Lung (tissue), 11 donors: ENCODE measurements at regions not wholly inside any gene's neighbourhood (a gene's known extent, or its start where the extent isn't known, plus 50 kb on each side); places are given as distances from the start of the nearest gene placed in this dataset.
A peak's percentile ranks its signal among the peaks of the same experiment; 100 is the strongest.

ENCODE experiments used
- ATAC-seq: fragments of 200-7000 bp; cut with Tn5 transposase; one replicate; pipeline ENCODE4 v1.9.1; 2020; ENCODE audit warnings: moderate number of reproducible peaks; ENCODE audit not compliant: insufficient read depth, low FRiP score
- DNase-seq, 3 donors: peaks; one replicate each; pipeline ENCODE4 v3.0.0-alpha.2; 2013 to 2017
- H3K27ac ChIP-seq, 2 donors: one replicate each; pipeline ENCODE4 v1.5.1; 2013; ENCODE audit warnings: mild to moderate bottlenecking in 2 of 2, moderate library complexity in 2 of 2, control low read depth in 1 of 2, inconsistent platforms in 1 of 2, low read depth in 1 of 2, low read length in 1 of 2
- H3K27me3 ChIP-seq, 3 donors: one replicate each; pipeline ENCODE4 v1.5.1; 2013; ENCODE audit warnings: low read length in 2 of 3; ENCODE audit not compliant: control insufficient read depth in 3 of 3, insufficient read depth in 3 of 3
- H3K36me3 ChIP-seq, 4 donors: one replicate each; pipeline ENCODE4 v1.5.1; 2013; ENCODE audit warnings: low read length in 4 of 4, mild to moderate bottlenecking in 1 of 4, moderate library complexity in 1 of 4; ENCODE audit not compliant: control insufficient read depth in 4 of 4, insufficient read depth in 4 of 4
- H3K4me1 ChIP-seq, 5 donors: one replicate each; pipeline ENCODE4 v1.5.1; 2013; ENCODE audit warnings: low read length in 5 of 5, mild to moderate bottlenecking in 2 of 5, moderate library complexity in 1 of 5; ENCODE audit not compliant: control insufficient read depth in 5 of 5, insufficient read depth in 5 of 5
- H3K4me3 ChIP-seq: one replicate; pipeline ENCODE4 v1.5.1; 2013; ENCODE audit warnings: mild to moderate bottlenecking, control low read depth, moderate library complexity
- H3K9ac ChIP-seq, 2 donors: one replicate each; pipeline ENCODE4 v1.5.1; 2013; ENCODE audit warnings: low read length in 2 of 2, control low read depth in 1 of 2; ENCODE audit not compliant: insufficient read depth in 1 of 2
- H3K9me3 ChIP-seq, 4 donors: one replicate each; pipeline ENCODE4 v1.5.1; 2013; ENCODE audit warnings: low read length in 3 of 4, mild to moderate bottlenecking in 1 of 4, moderate library complexity in 1 of 4; ENCODE audit not compliant: control insufficient read depth in 4 of 4, insufficient read depth in 3 of 4
- WGBS, 2 donors: extraction: QIAGEN DNeasy Blood & Tissue Kit; methylation state at CpG; one replicate each; pipeline ENCODE4 v1.1.7; 2013; 5-methylcytosine and 5-hydroxymethylcytosine counted together
- TF ChIP-seq, protein P1 (sequence below): IDR thresholded peaks from 2 replicates; pipeline ENCODE4 v1.5.1; 2012; ENCODE audit warnings: mild to moderate bottlenecking; ENCODE audit errors: control extremely low read depth, extremely low read depth
- donor health status: control.
- donor health status: control.
- donor health status: Bipolar disorder and iron deficiency.
- donor health status: healthy.
- donor health status: DM: yes; HTN: yes; CAD: no.

DNA sequence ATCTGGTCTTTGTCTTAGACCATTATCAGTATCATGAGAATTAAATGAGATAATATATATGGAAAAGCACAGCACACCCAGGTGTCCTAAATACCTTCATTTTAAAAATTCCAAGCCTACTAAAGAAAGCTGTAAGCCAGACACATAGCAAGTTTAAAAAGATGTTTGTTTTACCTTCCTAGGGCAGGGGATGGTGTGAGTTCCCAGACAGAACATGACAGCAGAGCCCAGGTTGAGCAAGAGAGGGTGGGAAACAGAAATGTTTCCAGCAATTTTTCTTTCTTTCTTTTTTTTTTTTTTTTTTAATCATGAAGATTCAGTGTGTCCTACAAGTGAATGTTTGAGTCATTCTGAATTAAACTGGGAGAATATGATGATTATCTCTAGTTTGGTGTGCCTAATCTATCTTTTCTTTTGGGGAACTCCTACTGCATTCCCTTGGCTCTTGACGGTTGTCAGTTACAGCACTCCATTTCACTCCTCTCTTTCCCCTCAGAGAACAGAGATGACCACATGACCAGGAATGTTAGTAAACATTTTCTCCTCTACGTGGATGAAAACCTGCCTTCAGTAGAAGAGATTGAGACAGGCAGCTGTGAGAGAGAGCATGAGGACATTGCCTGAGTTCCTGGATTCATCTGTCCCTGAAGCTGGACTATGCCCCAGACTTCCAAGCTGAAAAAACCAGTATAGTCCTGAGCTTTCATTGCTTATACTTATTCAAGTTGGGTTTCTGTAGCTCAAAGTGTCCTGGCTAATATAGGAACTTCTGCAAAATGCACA lies 54.5 kb upstream of the ARL14 start:
- no peak overlapping the region for H3K27ac ChIP-seq
- H3K27me3 ChIP-seq = no peaks in the 10 kb centered on the region
- H3K36me3 ChIP-seq = no peaks in the 10 kb centered on the region
- TF ChIP-seq, protein P1, sequence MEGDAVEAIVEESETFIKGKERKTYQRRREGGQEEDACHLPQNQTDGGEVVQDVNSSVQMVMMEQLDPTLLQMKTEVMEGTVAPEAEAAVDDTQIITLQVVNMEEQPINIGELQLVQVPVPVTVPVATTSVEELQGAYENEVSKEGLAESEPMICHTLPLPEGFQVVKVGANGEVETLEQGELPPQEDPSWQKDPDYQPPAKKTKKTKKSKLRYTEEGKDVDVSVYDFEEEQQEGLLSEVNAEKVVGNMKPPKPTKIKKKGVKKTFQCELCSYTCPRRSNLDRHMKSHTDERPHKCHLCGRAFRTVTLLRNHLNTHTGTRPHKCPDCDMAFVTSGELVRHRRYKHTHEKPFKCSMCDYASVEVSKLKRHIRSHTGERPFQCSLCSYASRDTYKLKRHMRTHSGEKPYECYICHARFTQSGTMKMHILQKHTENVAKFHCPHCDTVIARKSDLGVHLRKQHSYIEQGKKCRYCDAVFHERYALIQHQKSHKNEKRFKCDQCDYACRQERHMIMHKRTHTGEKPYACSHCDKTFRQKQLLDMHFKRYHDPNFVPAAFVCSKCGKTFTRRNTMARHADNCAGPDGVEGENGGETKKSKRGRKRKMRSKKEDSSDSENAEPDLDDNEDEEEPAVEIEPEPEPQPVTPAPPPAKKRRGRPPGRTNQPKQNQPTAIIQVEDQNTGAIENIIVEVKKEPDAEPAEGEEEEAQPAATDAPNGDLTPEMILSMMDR = no peak
- H3K4me3 ChIP-seq = no peak overlapping the region
- H3K4me1 ChIP-seq = no peaks in the 10 kb centered on the region
- ATAC-seq (no peak), DNase-seq (no peak)
- WGBS, 2 donors = 56 to 68% methylated on average over 2 of the region's 2 CpGs
- H3K9me3 ChIP-seq = no peaks in the 10 kb centered on the region
- no peak overlapping the region for H3K9ac ChIP-seq

DNA sequence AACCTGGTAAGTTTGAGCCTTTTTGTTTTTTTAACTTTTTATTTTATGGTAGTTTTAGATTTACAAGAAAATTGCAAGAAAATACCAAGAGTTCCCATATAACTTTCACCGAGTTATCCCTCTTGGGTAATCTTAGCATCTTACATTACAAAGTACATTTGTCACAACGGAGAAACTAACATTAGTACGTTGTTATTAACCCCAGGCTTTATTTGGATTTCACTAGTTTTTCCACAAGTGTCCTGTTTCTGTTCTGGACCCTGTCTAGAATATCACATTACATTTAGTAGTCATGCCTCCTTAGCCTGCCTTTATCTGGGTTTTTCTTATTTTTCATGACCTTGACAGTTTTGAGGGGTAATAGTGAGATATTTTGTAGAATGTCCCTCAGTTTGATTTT lies 53.5 kb upstream of the KPNA4 start:
- Histone ChIP-seq H3K9ac (no peak overlapping the region), H3K9me3 (no peaks in the 10 kb centered on the region), H3K27ac (no peak overlapping the region), H3K27me3 (no peaks in the 10 kb centered on the region), H3K4me3 (no peak overlapping the region), H3K4me1 (no peaks in the 10 kb centered on the region), H3K36me3 (no peaks in the 10 kb centered on the region)
- no peak for DNase-seq
- TF ChIP-seq, protein P1 = no peak
- no peak for ATAC-seq
- 61 to 77% methylated on average over 3 of the region's 3 CpGs for WGBS, 2 donors

DNA sequence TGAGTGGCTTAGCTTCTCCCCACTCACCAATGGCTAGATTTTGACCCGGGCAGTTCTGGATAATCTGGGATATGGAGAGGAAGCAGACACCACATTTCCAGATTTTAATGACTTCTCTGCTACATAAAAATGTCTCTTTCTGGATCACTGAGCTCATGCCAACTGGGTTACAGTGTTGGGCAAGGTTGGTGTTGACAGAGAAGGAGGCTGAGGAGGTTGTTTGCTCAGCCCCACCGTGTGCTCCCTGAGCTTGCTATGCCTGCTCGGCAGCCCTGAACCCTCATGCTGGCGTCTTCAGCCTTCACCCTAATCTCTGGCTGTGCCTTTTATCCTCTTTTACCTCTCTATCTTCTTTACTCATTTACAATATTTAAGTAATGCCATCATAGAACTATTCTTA lies 53.0 kb upstream of the KPNA4 start:
- TF ChIP-seq, protein P1 = no peak
- Histone ChIP-seq H3K9me3 (no peaks in the 10 kb centered on the region), H3K9ac (no peak overlapping the region), H3K36me3 (no peaks in the 10 kb centered on the region), H3K4me1 (no peaks in the 10 kb centered on the region), H3K27ac (no peak overlapping the region), H3K4me3 (no peak overlapping the region), H3K27me3 (no peaks in the 10 kb centered on the region)
- DNase-seq = peak in 2 of 3 donors; percentile 9 to 34
- ATAC-seq = no peak
- 60 to 70% methylated on average over 4 of the region's 4 CpGs for WGBS, 2 donors

- 74 to 84% methylated on average over 2 of the region's 2 CpGs for WGBS, 2 donors
- no peak for DNase-seq
- Histone ChIP-seq H3K27me3 (no peaks in the 10 kb centered on the region), H3K4me1 (no peaks in the 10 kb centered on the region), H3K36me3 (no peaks in the 10 kb centered on the region), H3K9ac (no peak overlapping the region), H3K27ac (no peak overlapping the region), H3K4me3 (no peak overlapping the region), H3K9me3 (no peaks in the 10 kb centered on the region)
- no peak for ATAC-seq
- TF ChIP-seq, protein P1 = no peak
Measured at GRCh38 chr3:160617636-160618035, 52.3 kb upstream of the KPNA4 start.
